A673 (cell line): ENCODE measurements at regions not wholly inside any gene's neighbourhood (a gene's known extent, or its start where the extent isn't known, plus 50 kb on each side); places are given as distances from the start of the nearest gene placed in this dataset.

Experiments
- BruUV-seq: library from RNA; stranded (reverse); fragments of 400-500 nt; replicated peaks from 2 replicates; lab custom pipeline; 2021; lab: Mats Ljungman, UMichigan
- CTCF ChIA-PET: fragments of 300-600 bp; sonication (Branson Sonifier 250); formaldehyde crosslinking; loops from one replicate; lab custom pipeline; 2022; ENCODE audit warnings: antibody characterized with exemption; lab: Charles Lee
- POLR2A ChIA-PET: fragments of 300-600 bp; sonication (Branson Sonifier 250); formaldehyde crosslinking; loops from one replicate; lab custom pipeline; 2022; ENCODE audit warnings: antibody characterized with exemption; ENCODE audit not compliant: low non-redundant PET; lab: Charles Lee
- DNase-seq: peaks from one replicate; pipeline ENCODE4 v3.0.0-alpha.2; 2015; ENCODE audit warnings: low spot score
- H3K27ac ChIP-seq: fragments of 200-600 bp; sonication (generic); 2 replicates; pipeline ENCODE4 v1.5.1; 2016; ENCODE audit warnings: mixed run types, low read depth, mild to moderate bottlenecking, mixed read lengths, antibody characterized with exemption, low read length; ENCODE audit not compliant: poor library complexity, severe bottlenecking
- H3K27me3 ChIP-seq: fragments of 200-600 bp; sonication (generic); replicated peaks from 2 replicates; pipeline ENCODE4 v1.6.1; 2017; ENCODE audit warnings: mixed run types, low read depth, mild to moderate bottlenecking, mixed read lengths, antibody characterized with exemption, low read length; ENCODE audit not compliant: insufficient read depth, poor library complexity
- H3K36me3 ChIP-seq: fragments of 200-600 bp; sonication (generic); 2 replicates; pipeline ENCODE4 v1.6.1; 2016; ENCODE audit warnings: mixed run types, mild to moderate bottlenecking, mixed read lengths, antibody characterized with exemption, low read length; ENCODE audit not compliant: insufficient read depth, poor library complexity, severe bottlenecking
- H3K4me1 ChIP-seq: fragments of 200-600 bp; sonication (generic); 2 replicates; pipeline ENCODE4 v1.6.1; 2017; ENCODE audit warnings: mixed run types, mild to moderate bottlenecking, mixed read lengths, antibody characterized with exemption, low read length; ENCODE audit not compliant: insufficient read depth, poor library complexity, severe bottlenecking
- H3K4me3 ChIP-seq: fragments of 200-600 bp; sonication (generic); 2 replicates; pipeline ENCODE4 v1.5.1; 2016; ENCODE audit warnings: low read depth, mixed run types, mild to moderate bottlenecking, mixed read lengths, low read length; ENCODE audit not compliant: poor library complexity, severe bottlenecking
- H3K9me3 ChIP-seq: fragments of 200-600 bp; sonication (generic); 2 replicates; pipeline ENCODE4 v1.6.1; 2016; ENCODE audit warnings: mixed run types, low read depth, mild to moderate bottlenecking, mixed read lengths, antibody characterized with exemption, low read length; ENCODE audit not compliant: poor library complexity, severe bottlenecking
- EZH2 ChIP-seq: fragments of 200-600 bp; sonication (generic); IDR thresholded peaks from 2 replicates; pipeline ENCODE4 v1.6.1; 2017; ENCODE audit warnings: borderline replicate concordance, low read depth, mild to moderate bottlenecking, mixed read lengths, antibody characterized with exemption, low read length; ENCODE audit not compliant: poor library complexity, severe bottlenecking
- intact Hi-C: fragments of 100-400 bp; cut with micrococcal nuclease; formaldehyde crosslinking; loops from one replicate; pipeline ENCODE4 v1.10.0; 2022; ENCODE audit not compliant: unreplicated experiment
- TF ChIP-seq, protein P1 (sequence below): fragments of 300-800, 200-600 bp; sonication (generic); conservative IDR thresholded peaks from 2 replicates; pipeline ENCODE4 v1.5.1; 2017; ENCODE audit warnings: low read depth, mild to moderate bottlenecking, antibody characterized with exemption, low read length, moderate library complexity, mixed read lengths

DNA sequence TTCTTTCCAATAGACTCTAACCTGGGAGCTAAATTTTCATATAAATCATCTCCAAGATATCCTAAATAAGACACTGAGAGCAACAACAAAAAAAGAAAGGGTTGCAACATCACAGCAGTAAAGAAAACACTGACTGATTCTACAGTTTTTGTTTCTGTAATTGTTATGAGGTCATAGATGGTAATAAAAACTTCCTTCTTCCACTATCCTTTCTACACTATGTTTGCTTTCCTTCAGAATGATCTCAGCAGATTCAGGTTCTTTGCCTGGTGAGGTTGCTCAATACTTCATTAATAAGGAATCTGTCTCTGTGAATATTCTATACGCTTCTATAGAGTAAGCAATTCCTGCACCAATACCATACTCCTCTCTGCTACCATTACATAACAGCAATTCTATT is 835.6 kb upstream of the GRAMD2B start:
- POLR2A ChIA-PET = no interaction called here
- DNase-seq = no peak
- no TSS peak for BruUV-seq

DNA sequence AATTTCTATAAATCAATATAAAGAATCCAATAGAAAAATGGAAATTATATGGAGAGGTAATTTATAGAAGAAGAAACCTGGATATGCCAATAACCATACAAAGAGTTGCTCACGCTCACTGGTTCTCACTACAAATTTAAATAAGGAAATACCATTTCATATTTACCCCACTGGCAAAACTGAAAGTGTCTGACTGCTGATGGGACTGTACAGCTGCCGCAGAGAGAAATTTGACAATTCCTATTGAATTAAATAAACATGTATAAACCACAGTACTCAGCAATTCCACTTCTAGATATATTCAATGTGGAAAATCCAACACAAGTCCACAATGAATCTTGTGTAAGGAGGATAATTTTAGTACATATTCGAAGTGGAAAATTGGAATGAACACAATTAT is 830.4 kb upstream of the GRAMD2B start:
- ChIA-PET CTCF (no interaction called here), POLR2A (no interaction called here)
- no peak overlapping the region for H3K27ac ChIP-seq
- H3K4me3 ChIP-seq = no peak overlapping the region
- no peaks in the 10 kb centered on the region for H3K4me1 ChIP-seq
- no peaks in the 10 kb centered on the region for H3K27me3 ChIP-seq
- no peaks in the 10 kb centered on the region for H3K36me3 ChIP-seq
- TF ChIP-seq EZH2 = no peak
- TF ChIP-seq, protein P1, sequence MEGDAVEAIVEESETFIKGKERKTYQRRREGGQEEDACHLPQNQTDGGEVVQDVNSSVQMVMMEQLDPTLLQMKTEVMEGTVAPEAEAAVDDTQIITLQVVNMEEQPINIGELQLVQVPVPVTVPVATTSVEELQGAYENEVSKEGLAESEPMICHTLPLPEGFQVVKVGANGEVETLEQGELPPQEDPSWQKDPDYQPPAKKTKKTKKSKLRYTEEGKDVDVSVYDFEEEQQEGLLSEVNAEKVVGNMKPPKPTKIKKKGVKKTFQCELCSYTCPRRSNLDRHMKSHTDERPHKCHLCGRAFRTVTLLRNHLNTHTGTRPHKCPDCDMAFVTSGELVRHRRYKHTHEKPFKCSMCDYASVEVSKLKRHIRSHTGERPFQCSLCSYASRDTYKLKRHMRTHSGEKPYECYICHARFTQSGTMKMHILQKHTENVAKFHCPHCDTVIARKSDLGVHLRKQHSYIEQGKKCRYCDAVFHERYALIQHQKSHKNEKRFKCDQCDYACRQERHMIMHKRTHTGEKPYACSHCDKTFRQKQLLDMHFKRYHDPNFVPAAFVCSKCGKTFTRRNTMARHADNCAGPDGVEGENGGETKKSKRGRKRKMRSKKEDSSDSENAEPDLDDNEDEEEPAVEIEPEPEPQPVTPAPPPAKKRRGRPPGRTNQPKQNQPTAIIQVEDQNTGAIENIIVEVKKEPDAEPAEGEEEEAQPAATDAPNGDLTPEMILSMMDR = no peak
- H3K9me3 ChIP-seq = no peaks in the 10 kb centered on the region
- intact Hi-C loops = no loop called here
- no TSS peak for BruUV-seq
- DNase-seq = no peak

More for the DNA sequence above, 835.6 kb upstream of the GRAMD2B start:
- CTCF ChIA-PET = no interaction called here
- Histone ChIP-seq H3K27ac (no peak overlapping the region), H3K9me3 (no peaks in the 10 kb centered on the region), H3K36me3 (no peaks in the 10 kb centered on the region), H3K4me3 (no peak overlapping the region), H3K27me3 (peaks cover 5% of the 10 kb centered on the region), H3K4me1 (no peaks in the 10 kb centered on the region)
- TF ChIP-seq, protein P1 = no peak
- no peak for TF ChIP-seq EZH2
- intact Hi-C loops = no loop called here

DNA sequence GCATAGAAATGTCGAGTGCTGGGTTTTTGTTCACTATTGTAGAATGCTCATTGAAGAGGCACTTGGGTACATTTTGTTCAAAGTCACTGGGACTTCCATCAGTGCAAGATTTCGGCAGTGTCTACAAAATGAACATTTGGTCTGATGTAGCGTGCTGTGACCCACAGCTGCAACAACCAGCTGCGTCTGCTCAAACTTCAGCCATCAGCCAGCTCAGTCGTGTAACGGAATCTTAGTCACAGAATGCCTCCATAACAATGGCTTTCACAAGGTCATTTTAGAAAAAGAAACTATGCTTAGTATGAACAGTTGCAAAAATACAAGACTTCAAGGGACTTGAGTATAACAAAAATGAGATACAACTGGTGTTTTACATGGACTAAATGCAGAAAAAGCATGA is 828.1 kb upstream of the GRAMD2B start:
- intact Hi-C loops = no loop called here

More for the DNA sequence above, 828.1 kb upstream of the GRAMD2B start:
- no peaks in the 10 kb centered on the region for H3K9me3 ChIP-seq
- no peak for DNase-seq
- ChIA-PET CTCF (no interaction called here), POLR2A (no interaction called here)
- H3K4me1 ChIP-seq = no peaks in the 10 kb centered on the region
- H3K4me3 ChIP-seq = no peak overlapping the region
- no peak overlapping the region for H3K27ac ChIP-seq
- TF ChIP-seq EZH2 = no peak
- TF ChIP-seq, protein P1 = no peak
- no TSS peak for BruUV-seq
- H3K36me3 ChIP-seq = no peaks in the 10 kb centered on the region
- H3K27me3 ChIP-seq = no peaks in the 10 kb centered on the region
